GM21367 (cell line): ENCODE measurements at regions not wholly inside any gene's neighbourhood (a gene's known extent, or its start where the extent isn't known, plus 50 kb on each side); places are given as distances from the start of the nearest gene placed in this dataset.

Source experiments
- ATAC-seq: cut with Tn5 transposase; IDR thresholded peaks from one replicate; pipeline ENCODE4 v1.9.1; 2021; ENCODE audit not compliant: unreplicated experiment

- no peak for ATAC-seq
Measured at GRCh38 chr6:2381872-2382661, 136.7 kb upstream of the GMDS start.

DNA sequence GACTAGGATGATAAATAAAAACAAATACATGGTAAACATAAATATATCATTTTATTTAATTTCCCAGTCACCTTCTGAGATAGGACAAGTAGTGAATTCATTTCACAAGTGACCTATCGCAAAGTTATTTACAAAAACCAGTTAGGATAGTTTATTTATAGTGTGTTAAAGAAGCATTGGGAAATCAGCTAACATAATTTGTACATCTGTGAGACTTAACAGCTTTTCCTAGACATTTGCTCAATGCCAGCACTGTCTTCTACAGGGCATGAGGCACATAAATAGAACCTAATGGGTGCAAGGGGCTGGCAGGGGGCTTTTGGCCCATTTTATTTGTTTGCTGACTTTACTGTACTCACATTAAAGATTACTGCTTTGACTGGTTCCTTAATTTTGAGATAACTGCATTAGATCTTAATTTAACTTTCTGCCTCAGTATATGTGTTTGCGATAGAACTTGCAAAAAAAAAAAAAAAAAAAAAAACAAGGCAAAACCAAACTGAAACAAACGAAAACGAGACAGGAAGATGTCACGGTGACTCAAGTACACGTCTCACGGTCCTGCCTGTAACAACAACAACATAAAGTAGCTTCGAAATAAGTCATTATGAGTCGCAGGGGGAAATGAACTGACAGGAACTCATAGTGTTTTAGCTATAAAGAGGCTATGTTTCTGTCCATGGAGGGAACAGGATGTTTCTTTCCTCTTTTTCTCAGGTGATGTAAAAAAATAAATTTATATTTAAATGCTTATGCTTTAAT lies 133.7 kb upstream of the GMDS start:
- no peak for ATAC-seq

DNA sequence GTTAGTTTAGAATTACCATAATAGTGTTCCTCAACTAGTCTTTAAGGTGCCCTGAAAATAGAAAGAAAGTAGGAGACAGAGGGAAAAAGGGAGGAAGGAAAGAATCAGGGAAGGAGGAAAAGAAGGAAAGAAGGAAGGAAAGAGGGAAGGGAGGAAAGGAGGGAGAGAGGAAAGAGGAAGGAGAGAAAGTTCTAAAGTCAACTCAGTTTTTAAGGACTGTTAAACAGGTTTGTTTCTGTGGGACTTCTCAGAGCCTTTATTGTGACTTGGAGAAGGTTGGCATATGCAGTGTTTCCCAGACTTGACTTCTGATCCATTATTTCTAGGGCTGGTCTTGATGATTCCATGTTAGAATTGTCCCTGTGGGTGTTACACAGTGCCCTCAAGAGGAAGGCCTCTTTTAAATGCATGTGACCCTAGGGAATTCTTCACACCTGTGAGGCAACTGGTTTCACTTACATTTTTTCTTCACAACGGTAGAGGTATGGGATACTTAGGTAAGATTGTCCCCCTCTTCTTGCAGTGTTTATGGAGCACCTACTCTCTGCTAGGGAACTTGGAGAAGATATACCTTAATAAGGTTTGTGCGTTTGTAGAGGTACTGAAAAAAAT lies 132.7 kb upstream of the GMDS start:
- no peak for ATAC-seq

- ATAC-seq: no peak
Measured at GRCh38 chr6:2376429-2377355, 131.3 kb upstream of the GMDS start.

- ATAC-seq: no peak
Measured at GRCh38 chr6:2375443-2375842, 130.0 kb upstream of the GMDS start.

DNA sequence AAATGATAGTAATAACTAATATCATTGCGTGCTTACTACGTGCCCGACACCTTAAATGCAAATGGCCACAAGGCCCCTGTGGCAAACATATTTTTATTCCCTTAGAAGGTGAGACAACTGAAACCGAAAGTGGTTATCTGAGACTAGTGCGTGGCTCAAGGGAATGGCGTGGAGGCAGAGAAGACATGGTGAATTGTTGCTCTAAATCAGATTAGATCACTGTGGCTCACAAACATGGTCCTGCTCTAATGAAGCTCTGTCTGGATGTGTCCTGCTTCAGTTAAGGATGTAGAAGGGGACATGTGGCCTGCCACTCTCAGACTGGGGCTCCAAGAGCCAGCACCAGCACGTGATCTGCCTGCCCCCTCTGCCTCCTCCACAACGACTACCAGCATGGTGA lies 124.2 kb upstream of the GMDS start:
- ATAC-seq: no peak

DNA sequence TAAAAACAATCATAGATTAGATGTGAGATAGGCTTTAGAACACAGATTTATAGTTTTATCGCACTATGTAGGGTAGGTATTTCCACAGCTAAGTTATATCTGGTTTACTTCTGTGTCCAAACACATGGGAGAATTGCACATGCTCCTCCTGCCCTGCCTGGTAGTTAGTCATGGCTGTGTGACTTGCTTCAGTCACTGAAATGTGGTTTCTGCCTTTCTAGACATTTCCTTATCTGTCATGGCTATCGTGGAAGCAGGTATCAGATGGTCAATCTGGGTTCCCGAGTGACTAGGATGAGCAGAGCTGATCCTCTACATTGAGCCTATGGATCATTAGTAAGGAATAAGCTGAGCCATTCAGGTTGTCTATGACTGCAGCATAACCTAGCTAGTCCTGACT lies 117.8 kb upstream of the GMDS start:
- no peak for ATAC-seq

DNA sequence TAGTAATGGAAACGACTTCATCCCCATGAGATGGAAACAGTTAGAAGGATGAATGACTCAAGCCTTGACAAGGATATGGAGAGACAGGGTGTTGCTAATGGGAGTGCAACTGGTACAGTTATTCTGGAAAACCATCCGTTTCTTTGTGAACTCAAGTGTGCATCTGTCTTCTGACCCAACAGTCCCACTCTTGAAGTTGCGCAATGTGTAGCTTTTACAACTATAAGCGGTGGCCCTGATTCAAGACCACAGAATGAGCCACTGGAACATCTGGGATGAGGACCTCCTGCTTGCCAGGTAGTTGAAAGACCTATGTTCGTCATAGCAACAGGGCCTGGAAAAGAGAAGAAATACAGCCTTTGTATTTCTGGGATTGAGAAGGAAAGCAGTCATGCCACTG lies 115.8 kb upstream of the GMDS start:
- ATAC-seq: no peak

GRCh38 chr6:2360716-2361115 lies 115.3 kb upstream of the GMDS start:
- ATAC-seq: no peak

- ATAC-seq: no peak
Measured at GRCh38 chr6:2360126-2360525, 114.7 kb upstream of the GMDS start.

DNA sequence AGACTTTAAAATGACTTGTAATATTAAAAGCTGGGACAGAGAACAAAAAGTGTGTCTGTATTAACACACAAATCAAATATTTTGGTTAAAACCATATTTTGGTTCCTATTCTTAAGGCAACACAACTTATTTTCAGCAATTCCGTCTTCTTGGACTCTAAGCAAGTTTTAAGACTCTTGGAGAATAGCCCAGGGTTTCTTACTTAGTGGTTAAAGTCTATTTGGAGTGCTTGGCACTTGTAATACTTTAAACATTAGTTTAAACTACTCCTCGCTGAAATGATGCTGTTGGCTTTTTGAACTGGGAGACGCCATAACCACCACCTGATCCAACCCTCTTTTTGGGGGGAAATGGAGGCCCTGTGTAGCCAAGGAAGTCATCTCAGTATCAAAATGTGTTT lies 109.7 kb upstream of the GMDS start:
- no peak for ATAC-seq

DNA sequence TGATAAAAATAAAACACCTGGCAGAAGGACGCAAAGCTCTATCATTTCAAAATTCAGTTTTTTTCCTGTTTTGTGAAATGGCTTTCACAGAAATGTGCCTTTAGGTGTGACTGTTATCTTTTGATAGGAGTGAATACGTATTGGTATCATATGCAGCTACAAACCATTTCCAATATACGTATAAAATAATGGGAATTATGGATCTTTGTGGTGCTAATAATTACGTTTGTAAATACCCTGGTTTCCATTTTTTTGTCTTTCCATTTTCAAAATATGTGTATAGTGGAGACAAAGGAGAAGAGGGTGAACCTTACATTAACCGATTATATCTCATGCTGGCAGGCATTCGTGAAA lies 108.7 kb upstream of the GMDS start:
- ATAC-seq: no peak

DNA sequence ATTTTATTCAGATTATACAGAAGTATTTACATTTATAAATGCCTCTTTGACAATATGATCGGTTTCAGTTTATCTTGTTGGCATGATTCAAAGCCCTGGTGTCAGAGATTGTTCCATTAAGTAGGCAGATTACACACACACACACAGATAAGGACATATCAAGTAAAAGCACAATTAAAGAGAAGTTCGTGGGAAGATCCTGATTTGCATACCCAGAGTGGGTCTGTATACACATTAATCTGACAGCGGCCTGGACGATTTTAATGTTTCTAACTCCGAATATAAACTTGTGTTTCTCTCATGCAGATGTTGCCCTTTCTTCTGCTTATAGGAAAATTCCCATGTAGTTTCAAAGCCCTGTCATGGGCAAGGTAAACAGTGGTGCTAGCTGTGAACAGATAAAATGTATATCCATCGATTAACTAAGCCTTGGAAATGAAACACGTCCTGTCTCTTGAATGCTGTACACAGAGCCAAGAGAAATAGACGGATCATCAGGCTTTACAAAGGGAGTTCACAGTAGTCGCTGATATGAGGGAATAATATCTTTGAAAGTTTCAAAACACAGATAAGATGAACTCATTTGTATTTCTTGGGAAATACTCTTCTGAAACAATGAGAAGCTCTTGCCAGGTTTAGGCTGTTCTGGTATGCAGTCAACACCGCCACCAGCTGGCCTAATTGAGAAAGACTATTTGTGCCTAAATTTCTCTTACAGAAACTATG lies 108.2 kb upstream of the GMDS start:
- no peak for ATAC-seq

GRCh38 chr6:2351807-2352431 lies 106.5 kb upstream of the GMDS start:
- ATAC-seq: no peak

DNA sequence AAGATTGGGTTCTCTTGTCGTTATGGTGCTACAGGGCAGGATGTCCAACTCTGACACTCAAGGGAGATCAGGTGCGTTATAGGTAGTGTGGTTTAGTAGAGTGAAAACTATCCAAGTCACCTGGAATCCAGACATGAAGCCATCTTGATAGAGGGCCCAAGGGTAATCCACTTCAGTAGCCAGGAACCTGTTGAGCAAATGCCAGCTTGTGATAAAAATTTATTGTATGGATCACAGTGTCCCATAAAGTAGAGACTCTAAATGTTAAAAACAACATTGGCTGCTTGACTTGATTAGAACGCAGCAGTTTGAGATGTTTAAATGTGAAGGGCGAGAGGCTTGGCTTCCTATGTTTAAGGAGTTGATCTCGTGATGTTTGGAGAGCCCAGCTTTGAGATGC lies 105.7 kb upstream of the GMDS start:
- ATAC-seq: no peak

DNA sequence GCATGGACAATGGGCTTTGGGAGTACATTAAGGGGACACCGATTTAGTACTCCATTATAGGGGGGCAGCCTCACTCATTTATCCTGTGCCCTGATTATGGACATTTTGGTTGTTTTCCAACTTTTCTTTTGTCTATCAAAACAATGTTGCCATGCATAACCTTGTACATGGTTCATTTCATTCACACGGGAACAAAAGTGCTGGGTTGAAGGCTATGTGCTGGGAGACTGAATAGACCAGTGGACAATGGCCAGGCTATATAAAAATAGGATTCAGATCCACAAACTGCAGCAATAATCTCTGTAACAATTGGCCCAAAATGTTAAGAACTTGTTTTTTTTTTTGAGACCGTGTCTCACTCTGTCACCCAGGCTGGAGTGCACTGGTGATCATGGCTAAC lies 100.7 kb upstream of the GMDS start:
- ATAC-seq: no peak

- ATAC-seq: no peak
Measured at GRCh38 chr6:2344319-2344905, 99.0 kb upstream of the GMDS start.

DNA sequence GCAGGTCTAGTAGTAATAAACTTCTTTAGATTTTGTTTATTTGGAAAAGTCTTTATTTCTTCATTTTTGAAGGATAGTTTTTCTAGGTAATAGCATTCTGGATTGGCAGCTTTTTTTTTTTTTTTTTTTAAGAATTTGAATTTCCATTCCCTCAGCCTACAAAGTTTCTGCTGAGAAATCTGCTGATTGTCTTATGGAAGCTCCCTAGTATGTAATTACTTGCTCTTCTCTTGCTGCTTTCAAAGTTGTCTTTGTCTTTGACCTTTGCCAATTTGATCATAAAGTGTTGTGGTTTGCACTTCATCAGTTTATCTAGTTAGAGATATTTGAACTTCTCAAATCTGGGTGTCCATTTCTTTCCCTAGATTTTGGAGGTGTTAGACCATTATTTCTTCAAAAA lies 82.2 kb upstream of the GMDS start:
- no peak for ATAC-seq

GRCh38 chr6:2324166-2324953 lies 79.0 kb upstream of the GMDS start:
- no peak for ATAC-seq
